ENCODE measurements at regions not wholly inside any gene's neighbourhood (a gene's known extent, or its start where the extent isn't known, plus 50 kb on each side); places are given as distances from the start of the nearest gene placed in this dataset.

DNA sequence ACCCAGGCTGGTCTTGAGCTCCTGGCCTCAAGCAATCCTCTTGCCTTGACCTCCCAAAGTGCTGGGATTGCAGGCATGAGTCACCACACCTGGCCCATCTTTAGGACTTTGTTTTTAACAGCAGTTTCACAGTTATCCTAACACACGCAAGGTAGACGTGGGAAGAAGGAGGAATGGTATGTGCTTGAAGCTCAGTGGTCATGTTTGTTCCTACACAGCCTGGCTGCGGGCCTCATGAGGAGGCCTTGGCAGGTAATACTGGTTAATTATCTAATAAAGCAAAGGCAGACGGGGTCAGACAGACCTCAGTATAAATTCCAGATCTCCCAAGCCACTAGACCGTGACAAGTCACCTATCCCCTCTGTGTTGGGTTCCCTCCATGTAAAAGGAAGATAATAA lies 271.8 kb downstream of the PCNX1 start:
- no peaks in the 10 kb centered on the region for H3K27me3 ChIP-seq (ENCODE audit: insufficient read depth, low read depth, low read length)
- TF ChIP-seq POLR2AphosphoS5 (IDR thresholded peaks at IDR 0.05) (no peak), EP300 (conservative IDR thresholded peaks at IDR 0.05; ENCODE audit: poor library complexity, severe bottlenecking) (no peak), EZH2 (IDR thresholded peaks at IDR 0.05; ENCODE audit: borderline replicate concordance, insufficient read depth, low read length, poor library complexity, severe bottlenecking) (no peak), SMC3 (conservative IDR thresholded peaks at IDR 0.05; ENCODE audit: poor library complexity) (no peak), TAF1 (IDR thresholded peaks at IDR 0.05; ENCODE audit: low read depth) (no peak), MXI1 (conservative IDR thresholded peaks at IDR 0.05; ENCODE audit: poor library complexity, severe bottlenecking) (no peak), RAD21 (conservative IDR thresholded peaks at IDR 0.05) (no peak)
- TF ChIP-seq, protein P1, sequence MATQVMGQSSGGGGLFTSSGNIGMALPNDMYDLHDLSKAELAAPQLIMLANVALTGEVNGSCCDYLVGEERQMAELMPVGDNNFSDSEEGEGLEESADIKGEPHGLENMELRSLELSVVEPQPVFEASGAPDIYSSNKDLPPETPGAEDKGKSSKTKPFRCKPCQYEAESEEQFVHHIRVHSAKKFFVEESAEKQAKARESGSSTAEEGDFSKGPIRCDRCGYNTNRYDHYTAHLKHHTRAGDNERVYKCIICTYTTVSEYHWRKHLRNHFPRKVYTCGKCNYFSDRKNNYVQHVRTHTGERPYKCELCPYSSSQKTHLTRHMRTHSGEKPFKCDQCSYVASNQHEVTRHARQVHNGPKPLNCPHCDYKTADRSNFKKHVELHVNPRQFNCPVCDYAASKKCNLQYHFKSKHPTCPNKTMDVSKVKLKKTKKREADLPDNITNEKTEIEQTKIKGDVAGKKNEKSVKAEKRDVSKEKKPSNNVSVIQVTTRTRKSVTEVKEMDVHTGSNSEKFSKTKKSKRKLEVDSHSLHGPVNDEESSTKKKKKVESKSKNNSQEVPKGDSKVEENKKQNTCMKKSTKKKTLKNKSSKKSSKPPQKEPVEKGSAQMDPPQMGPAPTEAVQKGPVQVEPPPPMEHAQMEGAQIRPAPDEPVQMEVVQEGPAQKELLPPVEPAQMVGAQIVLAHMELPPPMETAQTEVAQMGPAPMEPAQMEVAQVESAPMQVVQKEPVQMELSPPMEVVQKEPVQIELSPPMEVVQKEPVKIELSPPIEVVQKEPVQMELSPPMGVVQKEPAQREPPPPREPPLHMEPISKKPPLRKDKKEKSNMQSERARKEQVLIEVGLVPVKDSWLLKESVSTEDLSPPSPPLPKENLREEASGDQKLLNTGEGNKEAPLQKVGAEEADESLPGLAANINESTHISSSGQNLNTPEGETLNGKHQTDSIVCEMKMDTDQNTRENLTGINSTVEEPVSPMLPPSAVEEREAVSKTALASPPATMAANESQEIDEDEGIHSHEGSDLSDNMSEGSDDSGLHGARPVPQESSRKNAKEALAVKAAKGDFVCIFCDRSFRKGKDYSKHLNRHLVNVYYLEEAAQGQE (IDR thresholded peaks at IDR 0.05; ENCODE audit: borderline replicate concordance) = no peak
- TF ChIP-seq, protein P2, sequence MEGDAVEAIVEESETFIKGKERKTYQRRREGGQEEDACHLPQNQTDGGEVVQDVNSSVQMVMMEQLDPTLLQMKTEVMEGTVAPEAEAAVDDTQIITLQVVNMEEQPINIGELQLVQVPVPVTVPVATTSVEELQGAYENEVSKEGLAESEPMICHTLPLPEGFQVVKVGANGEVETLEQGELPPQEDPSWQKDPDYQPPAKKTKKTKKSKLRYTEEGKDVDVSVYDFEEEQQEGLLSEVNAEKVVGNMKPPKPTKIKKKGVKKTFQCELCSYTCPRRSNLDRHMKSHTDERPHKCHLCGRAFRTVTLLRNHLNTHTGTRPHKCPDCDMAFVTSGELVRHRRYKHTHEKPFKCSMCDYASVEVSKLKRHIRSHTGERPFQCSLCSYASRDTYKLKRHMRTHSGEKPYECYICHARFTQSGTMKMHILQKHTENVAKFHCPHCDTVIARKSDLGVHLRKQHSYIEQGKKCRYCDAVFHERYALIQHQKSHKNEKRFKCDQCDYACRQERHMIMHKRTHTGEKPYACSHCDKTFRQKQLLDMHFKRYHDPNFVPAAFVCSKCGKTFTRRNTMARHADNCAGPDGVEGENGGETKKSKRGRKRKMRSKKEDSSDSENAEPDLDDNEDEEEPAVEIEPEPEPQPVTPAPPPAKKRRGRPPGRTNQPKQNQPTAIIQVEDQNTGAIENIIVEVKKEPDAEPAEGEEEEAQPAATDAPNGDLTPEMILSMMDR (IDR thresholded peaks at IDR 0.05; ENCODE audit: poor library complexity, severe bottlenecking) = no peak
- H2AFZ ChIP-seq (ENCODE audit: low read depth, low read length) = no peak overlapping the region
- no peaks in the 10 kb centered on the region for H3F3A ChIP-seq (ENCODE audit: insufficient read depth, low read length, poor library complexity, severe bottlenecking)
- H3K4me2 ChIP-seq (ENCODE audit: low read length) = no peak overlapping the region
- no peaks in the 10 kb centered on the region for H3K36me3 ChIP-seq (ENCODE audit: insufficient read depth, low read length)
- no peaks in the 10 kb centered on the region for H3K9me3 ChIP-seq (ENCODE audit: low read length)
- H4K20me1 ChIP-seq (ENCODE audit: insufficient read depth) = no peaks in the 10 kb centered on the region
- no peak overlapping the region for H3K27ac ChIP-seq (ENCODE audit: low read length)
- H3K79me2 ChIP-seq (replicated peaks; ENCODE audit: insufficient read depth, low read length) = no peaks in the 10 kb centered on the region
- H3K9me2 ChIP-seq (ENCODE audit: insufficient read depth, low read length) = no peaks in the 10 kb centered on the region
- no peak overlapping the region for H3K4me3 ChIP-seq (ENCODE audit: low read length)
- no peak overlapping the region for H3K9ac ChIP-seq (ENCODE audit: low read length)

DNA sequence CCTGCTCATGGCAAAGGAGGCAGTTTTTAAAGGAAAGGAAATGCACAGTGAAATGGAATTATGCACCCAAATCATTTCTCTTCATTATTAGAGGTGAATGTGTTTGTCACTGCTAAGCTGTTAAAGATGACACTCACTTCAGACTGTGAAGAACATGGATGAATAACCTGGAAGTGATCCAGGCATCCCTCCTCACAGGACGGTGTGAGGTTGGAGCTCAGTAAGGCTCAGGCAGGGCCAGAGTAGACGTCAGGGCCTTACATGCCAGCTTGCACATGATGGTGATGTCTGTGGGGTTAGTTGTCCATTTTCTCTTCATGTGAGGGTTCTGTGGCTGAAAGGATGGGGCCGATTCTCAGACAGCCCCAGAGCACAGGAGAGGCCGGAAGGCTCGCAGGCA lies 273.1 kb downstream of the PCNX1 start:
- no peak overlapping the region for H3K27ac ChIP-seq (ENCODE audit: low read length)
- no peaks in the 10 kb centered on the region for H3K9me2 ChIP-seq (ENCODE audit: insufficient read depth, low read length)
- H3K9ac ChIP-seq (ENCODE audit: low read length) = no peak overlapping the region
- no peaks in the 10 kb centered on the region for H3K9me3 ChIP-seq (ENCODE audit: low read length)
- H3K4me3 ChIP-seq (ENCODE audit: low read length) = no peak overlapping the region
- no peaks in the 10 kb centered on the region for H3F3A ChIP-seq (ENCODE audit: insufficient read depth, low read length, poor library complexity, severe bottlenecking)
- TF ChIP-seq MXI1 (conservative IDR thresholded peaks at IDR 0.05; ENCODE audit: poor library complexity, severe bottlenecking) = no peak
- H2AFZ ChIP-seq (ENCODE audit: low read depth, low read length) = no peak overlapping the region
- no peaks in the 10 kb centered on the region for H3K27me3 ChIP-seq (ENCODE audit: insufficient read depth, low read depth, low read length)
- H4K20me1 ChIP-seq (ENCODE audit: insufficient read depth) = no peaks in the 10 kb centered on the region
- H3K36me3 ChIP-seq (ENCODE audit: insufficient read depth, low read length) = no peaks in the 10 kb centered on the region
- no peaks in the 10 kb centered on the region for H3K79me2 ChIP-seq (replicated peaks; ENCODE audit: insufficient read depth, low read length)
- no peak overlapping the region for H3K4me2 ChIP-seq (ENCODE audit: low read length)
